IPS-15b (cell line): ENCODE measurements at regions not wholly inside any gene's neighbourhood (a gene's known extent, or its start where the extent isn't known, plus 50 kb on each side); places are given as distances from the start of the nearest gene placed in this dataset.
"Not testable (repeated sequence)": the region's sequence is repeated elsewhere in the genome, so short reads cannot be mapped to it uniquely, and the experiment has no call there.

Experiments
- H3K27me3 ChIP-seq: one replicate; pipeline ENCODE4 v1.6.1; 2013; ENCODE audit warnings: low read length; ENCODE audit not compliant: control insufficient read depth, insufficient read depth
- H3K36me3 ChIP-seq: one replicate; pipeline ENCODE4 v1.6.1; 2013; ENCODE audit warnings: low read length; ENCODE audit not compliant: control insufficient read depth, insufficient read depth
- H3K4me1 ChIP-seq: one replicate; pipeline ENCODE4 v1.6.1; 2013; ENCODE audit warnings: mild to moderate bottlenecking, low read length; ENCODE audit not compliant: control insufficient read depth, insufficient read depth
- H3K4me3 ChIP-seq: one replicate; pipeline ENCODE4 v1.5.1; 2013; ENCODE audit warnings: low read depth, low read length
- H3K9ac ChIP-seq: one replicate; pipeline ENCODE4 v1.6.1; 2013; ENCODE audit warnings: low read depth, mild to moderate bottlenecking, low read length
- H3K9me3 ChIP-seq: one replicate; pipeline ENCODE4 v1.6.1; 2013; ENCODE audit warnings: mild to moderate bottlenecking, low read length; ENCODE audit not compliant: control insufficient read depth, insufficient read depth

DNA sequence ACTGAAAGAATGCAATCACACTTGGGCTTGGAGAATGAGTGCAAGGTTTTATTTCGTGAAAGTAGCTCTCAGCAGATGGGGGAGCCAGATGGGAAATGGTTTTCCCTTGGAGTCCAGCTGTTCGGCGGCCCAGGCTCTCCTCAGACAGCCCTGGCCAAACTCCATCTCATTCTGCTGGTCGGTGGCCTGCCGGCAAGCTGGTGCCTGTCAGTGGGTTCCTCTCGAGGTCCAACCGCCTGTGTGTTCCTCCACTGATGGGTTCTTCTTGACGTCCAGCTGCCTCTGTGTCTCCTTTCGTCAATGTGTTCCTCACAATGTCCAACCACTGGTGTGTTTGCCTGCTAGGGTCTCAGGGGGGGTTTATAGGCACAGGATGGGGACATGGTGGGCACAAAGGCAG is 80.3 kb downstream of the POU3F4 start:
- no peaks in the 10 kb centered on the region for H3K9me3 ChIP-seq
- no peaks in the 10 kb centered on the region for H3K36me3 ChIP-seq
- H3K27me3 ChIP-seq = no peaks in the 10 kb centered on the region
- no peak overlapping the region for H3K4me3 ChIP-seq
- H3K9ac ChIP-seq = no peak overlapping the region
- H3K4me1 ChIP-seq = no peaks in the 10 kb centered on the region

- Histone ChIP-seq H3K36me3 (no peaks in the 10 kb centered on the region), H3K4me3 (peak overlapping the region; percentile 50), H3K27me3 (no peaks in the 10 kb centered on the region), H3K4me1 (no peaks in the 10 kb centered on the region), H3K9ac (no peak overlapping the region), H3K9me3 (no peaks in the 10 kb centered on the region)
These were observed 85.7 kb downstream of the POU3F4 start for GRCh38 chrX:83593634-83594294.

GRCh38 chrX:83630662-83631061 is 122.6 kb downstream of the POU3F4 start:
- Histone ChIP-seq H3K27me3 (no peaks in the 10 kb centered on the region), H3K4me1 (no peaks in the 10 kb centered on the region), H3K36me3 (no peaks in the 10 kb centered on the region), H3K9ac (no peak overlapping the region), H3K9me3 (no peaks in the 10 kb centered on the region), H3K4me3 (no peak overlapping the region)

DNA sequence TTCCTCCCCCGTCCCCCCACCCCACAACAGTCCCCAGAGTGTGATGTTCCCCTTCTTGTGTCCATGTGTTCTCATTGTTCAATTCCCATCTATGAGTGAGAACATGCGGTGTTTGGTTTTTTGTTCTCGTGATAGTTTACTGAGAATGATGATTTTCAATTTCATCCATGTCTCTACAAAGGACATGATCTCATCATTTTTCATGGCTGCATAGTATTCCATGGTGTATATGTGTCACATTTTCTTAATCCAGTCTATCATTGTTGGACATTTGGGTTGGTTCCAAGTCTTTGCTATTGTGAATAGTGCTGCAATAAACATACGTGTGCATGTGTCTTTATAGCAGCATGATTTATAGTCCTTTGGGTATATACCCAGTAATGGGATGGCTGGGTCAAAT is 141.6 kb downstream of the POU3F4 start:
- H3K9ac ChIP-seq, H3K9me3 ChIP-seq: not testable (repeated sequence)

DNA sequence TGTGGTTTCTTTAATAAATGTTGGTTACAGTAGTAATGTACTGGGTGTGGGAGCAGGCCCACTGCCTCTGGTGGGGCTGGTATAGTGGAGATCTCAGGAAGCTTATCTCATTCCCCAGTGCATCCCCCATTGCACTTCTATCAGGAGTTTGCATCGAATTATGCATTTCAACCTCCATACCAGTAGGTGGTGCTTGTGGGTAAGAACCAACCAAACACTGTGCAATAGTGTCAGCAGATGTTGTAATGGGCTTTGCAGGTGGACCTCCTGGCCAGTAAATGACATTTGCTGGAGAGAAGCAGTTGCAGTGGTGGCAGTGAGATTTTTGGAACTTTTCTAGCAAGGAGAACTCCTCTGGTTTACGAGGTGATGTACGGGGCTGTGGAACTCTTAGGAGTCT is 150.6 kb downstream of the POU3F4 start:
- no peaks in the 10 kb centered on the region for H3K36me3 ChIP-seq
- H3K4me3 ChIP-seq = no peak overlapping the region
- no peaks in the 10 kb centered on the region for H3K4me1 ChIP-seq
- no peaks in the 10 kb centered on the region for H3K27me3 ChIP-seq
- H3K9me3 ChIP-seq = no peaks in the 10 kb centered on the region
- no peak overlapping the region for H3K9ac ChIP-seq

More for the DNA sequence above, 141.6 kb downstream of the POU3F4 start:
- not testable (repeated sequence) for H3K36me3 ChIP-seq, H3K4me3 ChIP-seq, H3K4me1 ChIP-seq, H3K27me3 ChIP-seq
